ENCODE measurements at regions not wholly inside any gene's neighbourhood (a gene's known extent, or its start where the extent isn't known, plus 50 kb on each side); places are given as distances from the start of the nearest gene placed in this dataset.

- no peak for TF ChIP-seq MAX (IDR thresholded peaks at IDR 0.05)
- no peak for TF ChIP-seq GABPA (IDR thresholded peaks at IDR 0.05 in 1 of 2, conservative IDR thresholded peaks at IDR 0.05 in 1 of 2)
- no peak for TF ChIP-seq CTCF (IDR thresholded peaks at IDR 0.05; ENCODE audit: low read depth, low read length, missing input control)
- TF ChIP-seq REST (IDR thresholded peaks at IDR 0.05): no peak
- no peak for TF ChIP-seq YY1 (IDR thresholded peaks at IDR 0.05)
- no peak for TF ChIP-seq ZBTB33 (IDR thresholded peaks at IDR 0.05)
- no peak for TF ChIP-seq JUND (IDR thresholded peaks at IDR 0.05)
- TF ChIP-seq FOXA1 (IDR thresholded peaks at IDR 0.05): no peak
- no peak for TF ChIP-seq RAD21 (IDR thresholded peaks at IDR 0.05)
- TF ChIP-seq EGR1 (IDR thresholded peaks at IDR 0.05; ENCODE audit: low read depth in 2 of 2): no peak
- TF ChIP-seq TAF1 (conservative IDR thresholded peaks at IDR 0.05): no peak
- no peak for TF ChIP-seq SP1 (IDR thresholded peaks at IDR 0.05)
- TF ChIP-seq ATF3 (IDR thresholded peaks at IDR 0.05): no peak
Measured at GRCh38 chr9:38329968-38330367, 62.5 kb upstream of the ALDH1B1 start.

Measured in liver (tissue), 3 donors.